DMS79 (cell line): ENCODE measurements at regions not wholly inside any gene's neighbourhood (a gene's known extent, or its start where the extent isn't known, plus 50 kb on each side); places are given as distances from the start of the nearest gene placed in this dataset.
"Not testable (repeated sequence)": the region's sequence is repeated elsewhere in the genome, so short reads cannot be mapped to it uniquely, and the experiment has no call there.

Experiments
- DNase-seq: peaks from one replicate; lab custom pipeline; 2025; lab: John Stamatoyannopoulos, UW

DNA sequence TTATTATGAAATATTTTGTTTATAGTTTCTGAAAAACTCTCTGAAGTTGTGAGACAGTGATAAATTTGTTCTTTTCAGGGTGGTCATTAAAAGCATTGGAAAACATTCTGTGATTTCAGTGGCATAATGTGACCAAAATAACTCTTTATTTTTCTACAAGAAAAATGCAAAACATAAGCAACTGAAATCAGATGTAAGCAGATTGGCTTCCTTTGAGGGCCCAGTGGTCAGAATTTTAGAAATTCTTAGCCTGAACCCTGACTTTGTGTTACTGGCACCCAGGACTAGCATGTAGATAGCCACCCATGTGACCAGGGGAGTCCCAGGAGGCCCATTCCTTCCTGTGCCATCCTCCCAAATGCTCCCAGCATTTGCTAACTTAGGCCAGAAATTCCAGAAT is 145.6 kb upstream of the SLC38A2 start:
- no peak for DNase-seq

DNA sequence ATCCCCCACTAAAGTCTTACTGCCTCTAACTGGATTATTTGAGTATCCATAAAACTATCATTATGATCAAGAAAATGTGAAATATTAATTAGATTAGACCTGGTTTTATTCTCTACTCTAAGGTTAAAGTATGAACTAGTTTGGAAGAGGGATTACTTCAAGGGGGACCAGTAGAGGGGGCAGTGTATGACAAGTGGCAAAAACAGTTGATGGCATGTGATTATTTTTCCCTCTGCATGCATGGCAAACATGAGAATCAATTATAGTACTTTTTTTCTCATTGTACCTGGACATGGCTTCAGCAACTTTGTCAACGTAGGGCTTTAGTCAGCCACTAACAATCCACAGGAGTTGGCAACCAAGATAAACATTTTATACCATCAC is 145.0 kb upstream of the SLC38A2 start:
- DNase-seq = no peak

DNA sequence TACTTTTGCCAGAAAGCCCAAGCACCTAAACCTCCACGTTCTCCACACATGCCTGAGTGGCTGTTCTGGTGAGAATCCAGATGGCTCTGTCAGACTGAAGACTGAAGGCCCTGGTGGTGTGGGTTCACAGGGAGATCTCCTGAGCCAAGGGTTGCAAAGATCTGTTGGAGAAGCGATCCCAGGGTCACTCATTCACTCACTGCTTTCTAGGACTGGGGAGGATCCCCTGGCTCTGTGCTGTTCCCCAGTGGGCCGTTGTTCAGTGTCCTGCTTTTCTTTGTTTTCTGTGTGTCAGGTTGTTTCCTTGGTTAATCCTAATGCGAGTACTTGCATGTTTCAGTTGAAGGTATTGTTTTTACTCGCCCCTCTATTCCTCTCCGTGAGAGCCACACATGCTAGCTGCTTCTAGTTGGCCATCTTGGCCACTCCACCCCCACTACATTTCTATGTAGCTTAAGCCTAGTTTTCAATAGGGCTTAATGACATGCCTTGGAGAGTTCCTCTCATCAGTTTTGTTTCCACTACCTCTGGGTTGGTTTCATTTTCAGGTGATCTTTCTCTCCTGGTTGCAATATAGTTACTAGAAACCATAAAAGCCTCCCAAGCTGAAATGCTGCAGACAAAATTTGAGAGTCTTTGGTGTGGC is 144.5 kb upstream of the SLC38A2 start:
- no peak for DNase-seq

DNA sequence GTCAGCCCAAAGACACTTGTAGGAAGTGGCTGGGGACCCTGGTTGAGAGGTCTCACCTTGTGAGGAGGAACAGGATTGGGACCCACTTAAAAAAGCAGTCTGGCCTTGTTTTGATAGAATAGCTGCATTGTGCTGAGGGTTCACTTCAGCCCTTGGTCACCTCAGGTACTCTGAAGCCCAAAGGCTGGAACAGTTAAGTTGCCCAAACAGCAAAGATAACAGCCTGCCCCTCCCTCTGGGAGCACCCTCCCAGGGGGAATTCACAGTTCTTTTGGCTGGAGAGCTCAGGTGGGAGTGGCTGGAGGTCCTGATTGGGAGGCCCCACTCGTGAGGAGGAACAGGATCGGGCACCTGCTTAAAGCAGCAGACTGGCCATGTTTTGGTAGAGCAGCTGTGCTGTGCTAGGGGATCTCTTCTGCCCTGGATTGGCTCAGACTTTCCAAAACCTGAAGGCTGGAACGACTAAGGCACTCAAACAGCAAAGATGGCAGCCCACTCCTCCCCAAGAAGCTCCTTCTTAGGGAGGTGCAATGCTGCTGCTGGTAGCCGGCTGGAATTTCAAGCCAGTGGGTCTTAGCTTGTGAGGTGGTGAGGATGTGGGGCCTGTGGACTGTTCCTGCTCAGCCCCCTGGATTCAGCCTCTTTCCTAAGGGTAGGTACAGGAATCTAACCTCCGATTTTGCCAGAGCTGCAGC is 143.8 kb upstream of the SLC38A2 start:
- no peak for DNase-seq

DNA sequence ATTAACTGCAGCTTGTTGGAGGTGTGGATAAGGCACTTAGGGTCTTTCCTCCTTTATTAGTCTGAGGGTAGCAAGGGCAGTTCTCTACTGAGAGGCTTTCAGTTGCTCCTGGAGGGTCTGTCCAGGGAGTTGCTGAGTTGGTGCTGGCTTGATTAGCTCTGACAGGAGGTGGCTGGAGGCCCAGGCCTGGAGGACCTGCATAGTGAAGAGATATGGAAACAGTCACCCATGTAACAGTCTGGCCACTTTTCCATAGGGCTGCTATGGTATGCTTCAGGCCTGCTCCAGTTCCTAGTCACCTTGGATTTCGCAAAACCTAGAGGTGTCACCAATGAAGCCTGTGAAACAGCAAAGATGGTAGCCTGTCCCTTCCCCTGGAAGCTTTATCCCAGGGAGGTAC is 143.3 kb upstream of the SLC38A2 start:
- no peak for DNase-seq

DNA sequence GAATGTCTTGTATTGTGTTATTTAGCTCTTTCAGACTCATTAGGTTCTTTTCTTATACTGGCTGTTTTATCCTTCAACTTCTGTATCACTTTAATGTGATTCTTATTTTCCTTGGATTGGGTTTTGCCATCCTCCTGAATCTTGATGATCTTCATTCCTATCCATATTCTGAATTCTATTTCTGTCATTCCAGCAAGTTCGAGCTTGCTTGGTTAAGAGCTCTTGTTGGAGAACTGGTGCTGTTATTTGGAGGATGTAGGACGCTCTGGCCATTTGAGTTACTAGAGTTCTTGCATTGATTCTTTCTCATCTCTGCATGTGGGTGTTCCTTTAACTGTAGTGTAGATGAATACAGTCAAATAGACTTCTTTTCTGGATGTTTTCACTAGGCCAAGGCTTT is 142.3 kb upstream of the SLC38A2 start:
- no peak for DNase-seq

DNA sequence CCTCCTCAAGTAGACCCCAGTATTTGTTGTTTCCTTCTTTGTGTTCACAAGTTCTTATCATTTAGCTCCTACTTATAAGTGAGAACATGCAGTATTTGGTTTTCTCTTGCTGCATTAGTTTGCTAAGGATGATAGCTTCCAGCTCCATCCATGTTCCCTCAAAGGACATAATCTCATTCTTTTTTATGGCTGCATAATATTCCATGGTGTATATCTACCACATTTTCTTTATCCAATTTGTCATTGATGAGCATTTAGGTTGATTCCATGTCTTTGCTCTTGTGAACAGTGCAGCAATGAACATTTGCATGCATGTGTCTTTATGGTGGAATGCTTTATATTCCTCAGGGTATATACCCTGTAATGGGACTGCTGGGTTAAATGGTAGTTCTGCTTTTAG is 137.7 kb upstream of the SLC38A2 start:
- DNase-seq = not testable (repeated sequence)

DNA sequence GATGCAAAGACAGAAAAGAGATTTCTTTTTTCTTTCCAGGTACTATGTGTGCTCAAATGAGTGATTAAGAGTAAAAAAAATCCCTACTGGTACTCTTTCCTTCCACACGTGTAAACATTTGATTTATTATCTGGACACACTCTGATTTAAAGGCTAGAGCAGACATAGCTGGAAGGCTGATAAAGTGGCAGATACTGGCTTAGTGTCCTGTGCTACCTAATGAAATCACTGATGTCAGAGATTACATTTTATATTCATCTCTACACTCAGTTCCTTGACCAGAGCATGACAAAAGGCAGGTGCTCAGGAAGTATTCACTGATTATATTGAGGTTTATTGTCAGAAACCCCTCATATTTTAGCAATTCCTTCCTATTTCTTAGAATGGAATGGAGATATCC is 136.6 kb upstream of the SLC38A2 start:
- DNase-seq = no peak

DNA sequence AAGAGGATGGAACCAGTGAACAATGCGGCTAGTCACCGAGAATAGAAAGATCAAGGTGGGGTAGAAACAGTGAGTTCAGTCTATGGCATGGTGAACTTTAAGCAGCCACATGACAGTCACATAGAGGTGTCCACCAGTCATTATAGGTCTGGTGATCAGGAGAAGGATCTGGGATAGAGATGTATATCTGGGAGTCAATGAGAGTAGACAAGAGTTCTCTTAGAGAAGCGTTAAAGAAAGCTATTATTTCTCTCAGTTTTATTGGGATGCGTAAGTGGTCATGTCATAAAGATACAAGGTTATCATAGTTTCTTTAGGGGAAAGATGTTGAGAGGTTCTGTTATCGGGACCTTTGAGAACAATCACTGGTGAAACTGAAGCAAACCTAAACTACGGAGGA is 136.1 kb upstream of the SLC38A2 start:
- DNase-seq = no peak

DNA sequence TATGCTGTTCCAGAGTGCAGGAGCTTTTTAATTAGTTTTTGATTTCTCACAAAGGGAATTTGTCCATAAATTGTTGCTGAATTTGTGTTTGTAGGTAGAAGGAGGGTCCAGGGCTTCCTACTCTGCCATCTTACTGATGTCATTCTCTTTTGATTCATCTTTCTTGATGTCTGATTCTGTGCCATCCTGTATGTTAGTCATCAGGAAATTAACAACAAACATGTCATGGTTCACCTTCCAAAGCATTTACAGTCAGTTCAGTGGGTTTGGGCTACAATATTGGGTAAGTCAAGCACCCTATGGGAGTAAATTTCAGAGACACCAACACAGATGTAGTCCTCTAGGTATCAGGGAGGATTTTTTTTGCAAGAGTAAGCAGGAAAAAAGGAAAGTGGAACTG is 135.2 kb upstream of the SLC38A2 start:
- DNase-seq = no peak

DNA sequence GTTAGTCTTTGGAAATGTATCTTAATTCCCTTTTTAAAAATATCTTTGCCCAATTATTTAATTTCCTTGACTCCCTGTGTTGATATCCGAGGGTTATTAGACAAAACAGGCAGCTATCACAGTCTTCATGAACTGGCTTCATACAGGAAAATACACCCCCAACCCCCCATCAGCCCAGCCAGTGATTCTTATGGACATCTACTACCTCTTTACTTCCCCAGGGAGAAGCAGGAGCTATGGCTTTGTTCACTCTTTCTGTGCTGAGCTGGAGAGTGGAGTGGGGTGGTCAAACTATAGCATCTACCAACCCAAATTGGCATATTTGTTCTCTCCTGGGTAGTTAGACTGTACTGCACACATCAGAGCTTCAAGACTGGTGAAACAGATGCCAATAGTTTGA is 134.4 kb upstream of the SLC38A2 start:
- DNase-seq = no peak

DNA sequence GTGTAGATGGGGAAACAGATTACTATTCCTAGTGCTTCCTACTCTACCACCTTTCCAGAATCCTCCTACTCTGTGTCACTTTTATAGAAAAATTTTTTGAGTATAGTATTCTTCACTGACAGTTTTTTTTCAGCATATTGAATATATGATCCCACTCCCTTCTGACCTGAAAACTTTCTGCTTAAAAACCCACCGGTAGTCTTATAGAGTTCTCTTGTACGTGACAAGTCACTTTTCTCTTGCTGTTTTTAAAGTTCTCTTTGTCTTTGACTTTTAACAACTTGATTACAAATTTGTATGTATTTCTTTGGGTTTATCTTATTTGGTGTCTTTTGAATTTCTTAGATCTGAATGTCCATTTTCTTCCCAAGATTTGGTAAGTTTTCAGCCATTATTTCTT is 133.6 kb upstream of the SLC38A2 start:
- no peak for DNase-seq

DNA sequence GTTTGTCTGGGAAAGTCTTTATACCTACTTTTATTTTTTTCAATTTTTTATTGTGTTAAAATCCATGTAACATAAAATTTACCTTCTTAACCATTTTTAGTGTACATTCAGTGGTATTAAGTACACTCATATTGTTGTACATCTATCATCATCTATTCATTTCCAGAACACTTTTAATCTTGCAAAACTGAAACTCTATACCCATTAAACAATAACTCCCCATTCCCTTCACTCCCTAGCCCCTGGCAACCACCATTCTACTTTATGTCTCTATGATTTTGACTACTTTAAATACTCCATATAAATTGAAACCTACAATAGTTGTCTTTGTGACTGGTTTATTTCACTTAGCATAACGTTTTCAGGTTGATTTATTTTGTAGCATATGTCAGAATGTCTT is 131.9 kb upstream of the SLC38A2 start:
- no peak for DNase-seq

DNA sequence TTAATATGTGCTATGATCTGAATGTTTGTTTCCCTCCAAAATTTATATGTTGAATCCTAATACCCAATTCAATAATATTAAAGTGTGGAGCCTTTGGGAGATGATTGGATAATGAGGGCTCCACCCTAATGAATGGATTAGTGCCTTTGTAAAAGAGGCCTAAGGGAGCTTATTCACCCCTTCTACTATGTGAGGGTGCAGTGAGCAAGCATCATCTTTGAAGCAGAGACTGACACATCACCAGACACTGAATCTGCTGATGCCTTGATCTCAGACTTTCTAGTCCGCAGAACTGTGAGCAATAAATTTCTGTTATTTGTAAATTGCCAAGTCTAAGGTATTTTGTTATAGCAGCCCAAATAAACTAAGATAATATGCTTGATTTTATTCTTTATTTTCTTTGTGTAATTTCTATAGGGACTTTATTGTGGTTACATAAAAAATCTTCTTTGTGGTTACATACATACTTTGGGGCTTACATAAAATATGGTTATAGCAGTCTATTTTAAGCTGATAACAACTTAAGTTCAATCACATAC is 131.1 kb upstream of the SLC38A2 start:
- DNase-seq = no peak

DNA sequence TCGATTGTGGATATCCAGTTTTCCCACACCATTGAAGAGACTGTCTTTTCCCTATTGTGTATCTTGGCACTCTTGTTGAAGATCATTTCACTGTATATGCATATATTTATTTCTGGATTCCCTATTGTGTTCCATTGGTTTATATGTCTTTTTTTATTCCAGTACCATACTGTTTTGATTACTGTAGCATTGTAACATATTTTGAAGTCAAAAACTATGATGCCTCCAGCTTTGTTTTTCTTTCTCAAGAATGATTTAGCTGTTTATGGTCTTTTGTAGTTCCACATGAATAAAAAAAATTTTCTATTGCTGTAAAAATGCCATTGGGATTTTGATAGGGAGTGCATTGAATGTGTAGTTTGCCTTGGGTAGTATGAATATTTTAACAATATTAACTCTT is 128.1 kb upstream of the SLC38A2 start:
- no peak for DNase-seq

DNA sequence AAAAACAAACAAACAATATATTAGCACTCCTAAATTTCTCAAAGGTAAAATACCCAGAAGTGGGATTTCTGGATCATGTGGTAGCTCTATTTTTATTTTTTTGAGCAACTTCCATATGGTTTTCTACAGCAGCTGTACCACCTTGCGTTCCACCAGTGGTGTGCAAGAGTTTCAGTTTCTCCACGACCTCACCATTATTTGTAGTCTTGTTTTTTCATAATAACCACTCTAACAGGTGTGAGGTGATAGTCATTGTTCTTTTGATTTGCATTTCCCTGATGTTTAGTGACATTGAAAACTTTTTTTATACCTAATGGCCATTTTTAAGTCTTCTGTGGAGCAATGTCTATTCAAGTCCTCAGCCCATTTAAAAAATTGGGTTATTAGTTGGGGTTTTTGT is 127.3 kb upstream of the SLC38A2 start:
- DNase-seq = no peak

DNA sequence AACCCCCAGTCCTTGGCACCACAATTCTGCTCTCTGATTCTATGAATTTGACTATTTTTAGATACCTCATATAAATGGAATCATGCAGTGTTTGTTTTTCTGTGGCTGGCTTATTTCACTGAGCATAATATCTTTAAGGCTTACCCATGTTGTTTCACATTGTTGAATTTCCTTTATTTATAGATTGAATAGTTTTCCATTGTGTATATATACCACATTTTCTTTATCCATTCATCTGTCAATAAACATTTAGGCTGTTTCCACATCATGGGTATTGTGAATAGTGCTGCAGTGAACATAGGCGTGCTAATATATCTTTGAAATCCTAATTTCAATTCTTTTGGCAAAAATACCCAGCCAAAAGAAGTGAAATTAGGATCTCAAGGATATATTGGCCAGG is 126.7 kb upstream of the SLC38A2 start:
- DNase-seq = no peak

DNA sequence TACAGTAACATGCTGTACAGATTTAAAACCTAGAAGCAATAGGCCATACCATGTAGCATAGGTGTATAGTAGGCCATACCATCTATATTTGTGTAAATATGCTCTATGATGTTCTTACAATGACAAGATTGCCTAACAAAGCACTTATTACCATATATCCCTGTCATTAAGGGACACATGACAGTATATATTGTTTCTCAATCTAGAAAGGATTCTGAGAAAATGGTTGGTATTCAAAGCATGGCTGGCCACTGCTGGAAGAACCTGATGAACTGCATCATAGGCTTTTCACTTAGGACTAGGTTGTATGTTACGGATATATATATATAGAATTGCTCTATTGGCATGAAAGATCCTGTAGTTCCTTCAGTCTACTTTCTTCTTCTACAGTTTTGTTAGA is 125.2 kb upstream of the SLC38A2 start:
- no peak for DNase-seq

DNA sequence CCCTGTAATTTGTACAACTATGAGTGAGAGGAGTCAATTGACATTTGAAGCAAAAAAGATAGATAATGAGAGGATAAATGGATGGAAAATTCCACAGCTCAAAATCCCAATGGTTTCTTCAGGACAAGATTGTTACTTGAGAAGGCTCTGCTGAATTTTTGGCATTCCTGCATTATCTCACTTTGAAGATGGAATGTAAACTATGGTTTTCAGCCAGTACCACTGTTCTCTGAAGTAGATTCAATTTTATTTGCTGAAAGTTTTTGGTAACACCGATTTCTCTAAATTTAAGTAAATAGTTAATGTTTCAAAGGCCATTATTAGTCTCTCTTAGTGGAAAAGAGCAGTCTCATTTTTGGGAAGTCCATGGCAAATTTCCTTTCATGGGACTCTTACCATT is 121.9 kb upstream of the SLC38A2 start:
- DNase-seq = no peak

DNA sequence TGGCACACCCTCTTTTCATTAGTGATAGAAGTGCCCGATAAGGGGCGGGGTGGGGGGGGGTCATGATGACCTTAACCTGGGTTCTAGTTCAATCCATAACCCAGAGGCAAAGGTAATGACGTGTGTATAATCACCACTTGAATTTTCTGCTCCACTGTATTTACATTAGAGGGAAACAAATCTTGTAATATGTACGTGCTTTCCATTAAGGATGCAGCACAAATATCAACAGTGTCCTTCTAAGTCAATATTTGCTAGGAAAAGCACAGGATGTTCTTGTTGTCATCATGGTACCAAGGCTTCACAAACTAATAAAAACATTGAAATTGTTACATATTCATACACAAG is 121.2 kb upstream of the SLC38A2 start:
- no peak for DNase-seq

DNA sequence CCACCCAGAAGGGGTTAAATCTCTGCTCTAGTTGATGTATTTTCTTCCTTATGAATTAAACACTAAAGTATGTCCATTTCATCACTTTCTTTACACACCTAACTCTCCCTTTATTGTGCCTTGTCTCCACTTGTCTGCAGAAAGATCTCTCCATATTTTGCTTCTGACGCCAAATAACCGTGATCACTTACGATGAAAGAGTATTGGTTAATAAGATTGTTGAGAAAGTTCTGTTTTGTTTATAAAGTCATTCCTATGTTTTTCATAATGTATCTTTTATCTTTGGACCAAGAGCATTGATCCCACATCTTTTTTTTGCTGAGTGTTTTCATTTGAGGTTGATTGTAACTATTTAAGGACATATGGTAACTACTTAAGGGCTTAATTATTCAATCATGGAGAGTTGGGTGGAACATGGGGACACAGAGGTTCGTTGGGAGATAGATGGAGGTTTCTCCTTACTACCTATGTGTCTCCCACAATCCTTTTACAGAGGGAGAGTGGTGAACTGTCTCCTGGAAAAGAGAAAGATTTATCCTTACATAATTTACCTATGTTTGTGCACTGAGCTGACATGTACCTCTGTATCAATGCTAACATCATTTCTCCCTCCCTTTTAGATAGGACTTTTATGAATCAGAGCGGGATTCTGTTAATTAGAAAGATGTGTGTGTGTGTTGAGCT is 120.7 kb upstream of the SLC38A2 start:
- no peak for DNase-seq

DNA sequence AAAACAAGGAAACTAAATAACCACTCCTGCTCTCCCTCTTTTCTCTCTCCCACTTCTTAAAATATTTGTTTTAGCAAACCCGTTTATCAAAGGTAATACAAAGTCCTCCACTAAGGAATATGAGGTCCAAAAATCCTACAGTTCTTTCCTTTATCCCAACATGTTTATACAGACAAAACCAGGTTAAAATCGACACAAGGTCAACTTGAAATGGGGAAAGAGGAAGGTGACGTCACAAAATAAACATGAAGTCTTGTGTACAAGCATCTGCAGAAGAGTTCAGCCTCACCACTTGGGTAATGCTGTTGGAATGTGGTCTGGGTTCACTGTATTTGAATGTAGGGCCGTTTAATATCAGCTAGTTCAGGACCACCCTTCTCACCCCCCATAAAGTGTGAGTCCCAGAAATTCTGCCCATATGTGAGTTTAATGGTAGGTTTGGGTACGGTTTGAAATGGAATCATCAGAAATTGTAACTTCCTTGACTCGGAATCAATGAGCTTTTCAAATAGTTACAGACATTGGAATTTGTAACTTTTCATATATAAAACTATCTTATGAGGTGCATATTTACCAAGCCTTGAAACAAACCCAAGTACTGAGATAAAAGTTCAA is 120.0 kb upstream of the SLC38A2 start:
- no peak for DNase-seq

DNA sequence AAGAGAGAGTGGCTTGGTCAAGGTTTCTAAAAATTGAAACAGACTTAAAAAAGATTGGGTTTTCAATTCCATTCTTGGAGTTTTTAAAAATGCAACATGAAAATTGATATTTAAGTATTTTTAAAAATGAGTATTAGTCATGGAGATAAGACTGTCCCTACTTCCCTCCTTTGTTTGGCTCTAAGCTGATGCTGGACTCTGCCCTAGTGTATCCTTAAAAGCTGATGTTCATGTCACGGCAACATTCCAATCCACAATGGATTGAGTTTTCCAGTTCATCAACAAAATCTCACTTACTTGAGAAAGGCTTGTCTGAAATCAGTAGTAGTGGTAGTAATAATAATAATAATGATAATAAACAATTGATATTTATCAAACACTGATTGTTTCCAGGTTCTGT is 119.0 kb upstream of the SLC38A2 start:
- no peak for DNase-seq
